C4-2B (cell line): ENCODE measurements at regions not wholly inside any gene's neighbourhood (a gene's known extent, or its start where the extent isn't known, plus 50 kb on each side); places are given as distances from the start of the nearest gene placed in this dataset.

Experiments
- CTCF ChIP-seq: fragments of 450-650 bp; conservative IDR thresholded peaks from 2 replicates; pipeline ENCODE4 v1.5.1; 2017; ENCODE audit warnings: mild to moderate bottlenecking
- ZFX ChIP-seq: fragments of 450-650 bp; IDR thresholded peaks from 2 replicates; pipeline ENCODE4 v1.6.1; 2017

- no peak for TF ChIP-seq CTCF
- TF ChIP-seq ZFX = no peak
Measured at GRCh38 chr15:95972041-95972553, 358.4 kb upstream of the NR2F2 start.
